ENCODE measurements at regions not wholly inside any gene's neighbourhood (a gene's known extent, or its start where the extent isn't known, plus 50 kb on each side); places are given as distances from the start of the nearest gene placed in this dataset.

DNA sequence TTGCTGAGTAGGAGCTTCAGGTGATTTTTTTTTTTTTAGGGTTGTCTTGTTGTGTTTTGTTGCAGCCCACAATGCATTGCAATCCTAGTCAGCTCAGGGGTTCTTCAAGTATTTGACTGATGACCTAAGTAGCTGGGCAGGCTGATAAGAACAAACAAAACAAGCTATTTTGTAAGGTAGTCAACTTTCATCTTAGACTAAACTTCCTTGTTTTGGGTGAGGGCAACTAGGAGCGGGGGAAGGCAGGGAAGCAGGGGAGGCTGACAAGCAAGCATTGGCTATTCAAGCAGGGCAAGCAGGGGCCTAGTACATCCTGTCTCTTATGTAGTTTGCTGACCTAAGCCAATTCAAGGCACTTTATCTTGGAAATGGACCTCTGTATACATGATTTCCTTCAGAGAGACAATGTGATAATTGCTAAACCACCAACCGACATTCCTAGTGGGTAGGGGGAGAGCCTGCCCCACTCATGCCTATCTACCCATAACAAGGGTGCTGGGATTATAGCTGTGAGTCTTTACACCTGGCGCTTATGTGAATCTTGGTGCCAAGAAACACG lies 163.3 kb upstream of the PRKCQ start:
- H3K9ac ChIP-seq (ENCODE audit: low read depth in 2 of 2, low read length in 2 of 2), result no peak overlapping the region
- H3K4me1 ChIP-seq, result no peaks in the 10 kb centered on the region
- no peaks in the 10 kb centered on the region for H3K27me3 ChIP-seq
- no peak overlapping the region for H3K27ac ChIP-seq
- no peak for DNase-seq
- TF ChIP-seq, protein P1, sequence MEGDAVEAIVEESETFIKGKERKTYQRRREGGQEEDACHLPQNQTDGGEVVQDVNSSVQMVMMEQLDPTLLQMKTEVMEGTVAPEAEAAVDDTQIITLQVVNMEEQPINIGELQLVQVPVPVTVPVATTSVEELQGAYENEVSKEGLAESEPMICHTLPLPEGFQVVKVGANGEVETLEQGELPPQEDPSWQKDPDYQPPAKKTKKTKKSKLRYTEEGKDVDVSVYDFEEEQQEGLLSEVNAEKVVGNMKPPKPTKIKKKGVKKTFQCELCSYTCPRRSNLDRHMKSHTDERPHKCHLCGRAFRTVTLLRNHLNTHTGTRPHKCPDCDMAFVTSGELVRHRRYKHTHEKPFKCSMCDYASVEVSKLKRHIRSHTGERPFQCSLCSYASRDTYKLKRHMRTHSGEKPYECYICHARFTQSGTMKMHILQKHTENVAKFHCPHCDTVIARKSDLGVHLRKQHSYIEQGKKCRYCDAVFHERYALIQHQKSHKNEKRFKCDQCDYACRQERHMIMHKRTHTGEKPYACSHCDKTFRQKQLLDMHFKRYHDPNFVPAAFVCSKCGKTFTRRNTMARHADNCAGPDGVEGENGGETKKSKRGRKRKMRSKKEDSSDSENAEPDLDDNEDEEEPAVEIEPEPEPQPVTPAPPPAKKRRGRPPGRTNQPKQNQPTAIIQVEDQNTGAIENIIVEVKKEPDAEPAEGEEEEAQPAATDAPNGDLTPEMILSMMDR (IDR thresholded peaks at IDR 0.05), result no peak
- H3K4me3 ChIP-seq, result no peak overlapping the region
- H3K36me3 ChIP-seq, result no peaks in the 10 kb centered on the region
- intact Hi-C loops (cut with DNase I), result no loop called here
- H3K9me3 ChIP-seq, result no peaks in the 10 kb centered on the region

DNA sequence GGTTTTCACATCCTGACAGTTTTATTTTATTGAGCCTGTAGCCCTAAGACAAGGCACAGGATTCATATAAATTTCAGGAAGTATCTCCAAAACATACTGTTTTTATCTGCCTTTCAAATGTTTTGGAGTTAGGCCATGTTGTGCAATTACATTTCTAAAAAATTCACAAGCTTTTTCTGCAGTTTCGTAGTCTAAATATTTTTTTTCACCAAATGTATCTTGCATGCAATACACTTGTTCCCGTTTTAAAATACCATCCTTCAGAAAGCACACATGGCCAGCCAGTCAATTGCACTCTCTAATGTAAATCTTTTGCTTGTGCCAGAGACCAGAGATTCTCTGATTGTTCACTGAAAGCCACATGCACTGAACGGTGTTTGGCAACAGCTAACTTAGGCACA lies 161.5 kb upstream of the PRKCQ start:
- DNase-seq, result no peak
- H3K4me3 ChIP-seq, result no peak overlapping the region
- no peak overlapping the region for H3K9ac ChIP-seq (ENCODE audit: low read depth in 2 of 2, low read length in 2 of 2)
- no peaks in the 10 kb centered on the region for H3K4me1 ChIP-seq
- no peaks in the 10 kb centered on the region for H3K27me3 ChIP-seq
- H3K36me3 ChIP-seq, result no peaks in the 10 kb centered on the region
- no peaks in the 10 kb centered on the region for H3K9me3 ChIP-seq
- TF ChIP-seq, protein P1 (IDR thresholded peaks at IDR 0.05), result no peak
- intact Hi-C loops (cut with DNase I), result no loop called here
- no peak overlapping the region for H3K27ac ChIP-seq

DNA sequence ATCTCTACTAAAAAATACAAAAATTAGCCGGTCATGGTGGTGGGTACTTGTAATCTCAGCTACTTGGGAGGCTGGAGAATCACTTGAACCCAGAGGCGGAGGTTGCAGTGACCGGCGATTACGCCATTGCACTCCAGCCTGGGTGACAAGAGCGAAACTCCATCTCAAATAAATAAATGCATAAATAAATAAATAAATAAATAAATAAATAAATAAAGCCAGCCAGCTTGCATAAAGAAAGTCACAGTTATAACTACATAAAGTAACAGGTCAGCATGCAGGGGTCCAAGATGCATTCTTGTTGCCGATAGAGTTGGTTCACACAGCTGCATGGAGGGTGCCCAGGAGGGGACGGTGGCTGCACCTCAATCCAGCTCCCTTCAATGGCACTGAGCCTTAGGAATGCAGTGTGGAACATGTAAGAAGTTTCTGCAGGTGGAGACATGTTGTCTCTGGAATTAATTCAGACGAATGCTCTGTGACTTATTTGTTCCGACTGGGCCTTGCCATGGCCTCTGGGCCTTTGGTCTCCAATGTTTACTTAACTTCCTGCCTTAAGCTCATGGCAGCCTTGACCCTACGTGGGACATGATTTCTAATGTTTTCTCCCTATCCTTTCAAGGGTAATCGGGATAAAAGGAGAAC lies 159.6 kb upstream of the PRKCQ start:
- Histone ChIP-seq H3K4me1 (no peaks in the 10 kb centered on the region), H3K27me3 (no peaks in the 10 kb centered on the region), H3K36me3 (no peaks in the 10 kb centered on the region), H3K9me3 (no peaks in the 10 kb centered on the region), H3K4me3 (no peak overlapping the region), H3K27ac (no peak overlapping the region), H3K9ac (ENCODE audit: low read depth in 2 of 2, low read length in 2 of 2) (no peak overlapping the region)
- DNase-seq, result no peak
- intact Hi-C loops (cut with DNase I), result no loop called here
- TF ChIP-seq, protein P1 (IDR thresholded peaks at IDR 0.05), result no peak

DNA sequence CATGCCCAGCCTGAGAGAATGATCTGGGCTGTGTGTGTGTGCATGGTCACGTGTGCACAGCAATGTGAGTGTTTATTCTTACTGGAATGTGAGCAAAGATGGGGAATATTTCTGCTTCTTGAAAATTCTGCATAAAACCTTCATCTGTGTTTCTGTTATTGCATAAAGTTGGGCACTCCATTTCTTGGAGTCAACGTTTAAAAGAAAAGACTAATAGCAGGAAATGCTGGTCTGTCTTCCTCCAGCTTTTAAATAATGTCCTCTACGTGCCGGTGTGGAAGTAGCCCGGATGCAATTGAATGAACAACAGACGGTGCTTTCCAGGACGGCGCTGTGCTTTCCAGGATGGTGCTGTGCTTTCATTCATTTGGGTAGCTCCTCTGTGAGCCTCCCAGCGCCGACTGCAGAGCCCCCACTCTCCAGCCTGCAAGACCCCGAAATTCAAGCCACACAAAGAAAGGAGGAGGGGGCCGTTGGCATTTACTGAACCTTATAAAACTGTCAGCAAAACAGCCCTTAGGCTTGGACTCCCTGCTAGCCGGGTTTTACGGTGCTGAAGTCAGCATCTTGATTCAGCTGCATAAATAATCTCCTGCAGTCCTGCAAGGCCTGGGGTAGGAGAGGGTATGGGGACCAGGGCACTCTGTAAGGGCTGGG lies 158.2 kb upstream of the PRKCQ start:
- H3K9me3 ChIP-seq, result no peaks in the 10 kb centered on the region
- H3K4me1 ChIP-seq, result no peaks in the 10 kb centered on the region
- no peak overlapping the region for H3K27ac ChIP-seq
- H3K36me3 ChIP-seq, result no peaks in the 10 kb centered on the region
- no peaks in the 10 kb centered on the region for H3K27me3 ChIP-seq
- no peak overlapping the region for H3K9ac ChIP-seq (ENCODE audit: low read depth in 2 of 2, low read length in 2 of 2)
- DNase-seq, result no peak
- intact Hi-C loops (cut with DNase I), result no loop called here
- TF ChIP-seq, protein P1 (IDR thresholded peaks at IDR 0.05), result no peak
- no peak overlapping the region for H3K4me3 ChIP-seq

DNA sequence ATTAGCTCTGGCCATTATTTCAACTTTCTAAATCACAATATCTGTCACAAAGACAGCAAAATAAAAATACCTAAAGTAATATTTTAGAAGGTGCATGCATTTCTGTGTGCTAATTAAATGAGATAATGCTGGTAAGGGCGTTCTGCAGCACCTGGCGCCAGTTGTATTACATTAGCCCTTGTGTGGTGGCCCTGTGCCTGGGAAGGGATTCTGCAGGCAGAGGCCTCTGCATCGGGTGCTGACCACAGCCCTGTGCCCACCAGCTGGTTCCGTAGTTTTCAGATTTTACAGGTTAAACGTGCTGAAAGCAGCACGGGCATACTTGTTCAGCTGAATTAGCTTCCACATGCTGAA lies 157.7 kb upstream of the PRKCQ start:
- H3K27ac ChIP-seq, result no peak overlapping the region
- no peak overlapping the region for H3K9ac ChIP-seq (ENCODE audit: low read depth in 2 of 2, low read length in 2 of 2)
- H3K4me1 ChIP-seq, result no peaks in the 10 kb centered on the region
- no peaks in the 10 kb centered on the region for H3K9me3 ChIP-seq
- TF ChIP-seq, protein P1 (IDR thresholded peaks at IDR 0.05), result no peak
- no peaks in the 10 kb centered on the region for H3K36me3 ChIP-seq
- intact Hi-C loops (cut with DNase I), result no loop called here
- H3K27me3 ChIP-seq, result no peaks in the 10 kb centered on the region
- no peak overlapping the region for H3K4me3 ChIP-seq
- no peak for DNase-seq
